Panc1 (cell line): ENCODE measurements at regions not wholly inside any gene's neighbourhood (a gene's known extent, or its start where the extent isn't known, plus 50 kb on each side); places are given as distances from the start of the nearest gene placed in this dataset.
A peak's percentile ranks its signal among the peaks of the same experiment; 100 is the strongest.

Source experiments
- ATAC-seq: fragments of 200-7000 bp; cut with Tn5 transposase; 2 replicates; pipeline ENCODE4 v1.9.1; 2020; ENCODE audit warnings: mild to moderate bottlenecking, moderate library complexity
- BruUV-seq: library from RNA; stranded (reverse); fragments of 400-500 nt; replicated peaks from 2 replicates; lab custom pipeline; 2021; lab: Mats Ljungman, UMichigan
- CTCF ChIA-PET: fragments of 300-600 bp; sonication (Branson Sonifier 250); formaldehyde crosslinking; loops from one replicate; lab custom pipeline; 2022; ENCODE audit warnings: antibody characterized with exemption; lab: Charles Lee
- POLR2A ChIA-PET: fragments of 300-600 bp; sonication (Branson Sonifier 250); formaldehyde crosslinking; loops from one replicate; lab custom pipeline; 2022; ENCODE audit warnings: antibody characterized with exemption; lab: Charles Lee
- DNase-seq: peaks from one replicate; pipeline ENCODE4 v3.0.0-alpha.2; 2010; ENCODE audit warnings: low read depth, low spot score
- H3K27ac ChIP-seq: 2 replicates; pipeline ENCODE4 v1.5.1; 2011; ENCODE audit warnings: mild to moderate bottlenecking, low read length, inconsistent platforms
- H3K27me3 ChIP-seq: fragments of 200-500 bp; sonication (Bioruptor generic); 2 replicates; pipeline ENCODE4 v1.6.0; 2014; ENCODE audit warnings: low read length, inconsistent platforms; ENCODE audit not compliant: control insufficient read depth, insufficient read depth
- H3K36me3 ChIP-seq: fragments of 200-500 bp; sonication (Bioruptor generic); 2 replicates; pipeline ENCODE4 v1.5.1; 2014; ENCODE audit warnings: inconsistent platforms, mild to moderate bottlenecking, low read length, moderate library complexity; ENCODE audit not compliant: control insufficient read depth, insufficient read depth
- H3K4me1 ChIP-seq: 2 replicates; pipeline ENCODE4 v1.5.1; 2011; ENCODE audit warnings: inconsistent platforms, mild to moderate bottlenecking, low read length, moderate library complexity; ENCODE audit not compliant: control insufficient read depth, insufficient read depth
- H3K4me3 ChIP-seq, 2 experiments: 2 replicates each; pipeline ENCODE4 v1.5.1; 2011 to 2012; ENCODE audit warnings: low read depth in 2 of 2, low read length in 2 of 2, mild to moderate bottlenecking in 2 of 2, inconsistent platforms in 1 of 2, moderate library complexity in 1 of 2
- H3K9me3 ChIP-seq: fragments of 200-500 bp; sonication (Bioruptor generic); 2 replicates; pipeline ENCODE4 v1.5.1; 2014; ENCODE audit warnings: low read depth, mild to moderate bottlenecking, inconsistent platforms, low read length, moderate library complexity; ENCODE audit not compliant: control insufficient read depth, insufficient read depth
- POLR2AphosphoS5 ChIP-seq: IDR thresholded peaks from 2 replicates; pipeline ENCODE4 v1.6.1; 2012; ENCODE audit warnings: mild to moderate bottlenecking, low read depth, low read length, moderate library complexity
- SIN3A ChIP-seq: IDR thresholded peaks from 2 replicates; pipeline ENCODE4 v1.6.1; 2012; ENCODE audit warnings: low read depth, mild to moderate bottlenecking, low read length, moderate library complexity, borderline replicate concordance; ENCODE audit not compliant: insufficient read depth
- TCF7L2 ChIP-seq: IDR thresholded peaks from 2 replicates; pipeline ENCODE4 v1.6.1; 2011; ENCODE audit warnings: mild to moderate bottlenecking, low read depth, low read length, inconsistent platforms
- in situ Hi-C: cut with HindIII; loops from 2 replicates; pipeline ENCODE4 v1.10.0; 2016; ENCODE audit warnings: low sequenced_read_pairs, low pct_unique_long_range_greater_than_20kb
- intact Hi-C: fragments of 100-400 bp; cut with micrococcal nuclease; formaldehyde crosslinking; loops from one replicate; pipeline ENCODE4 v1.10.0; 2022; ENCODE audit not compliant: unreplicated experiment
- TF ChIP-seq, protein P1 (sequence below), 2 experiments: IDR thresholded peaks; 2 replicates each; pipeline ENCODE4 v1.6.1; 2011 to 2012; ENCODE audit warnings: low read depth in 2 of 2, control low read depth in 1 of 2, low read length in 1 of 2, mild to moderate bottlenecking in 1 of 2, moderate library complexity in 1 of 2; ENCODE audit not compliant: insufficient read depth in 1 of 2
- TF ChIP-seq, protein P2 (sequence below): fragments of 450-650 bp; IDR thresholded peaks from 2 replicates; pipeline ENCODE4 v1.5.1; 2017; ENCODE audit warnings: mild to moderate bottlenecking

DNA sequence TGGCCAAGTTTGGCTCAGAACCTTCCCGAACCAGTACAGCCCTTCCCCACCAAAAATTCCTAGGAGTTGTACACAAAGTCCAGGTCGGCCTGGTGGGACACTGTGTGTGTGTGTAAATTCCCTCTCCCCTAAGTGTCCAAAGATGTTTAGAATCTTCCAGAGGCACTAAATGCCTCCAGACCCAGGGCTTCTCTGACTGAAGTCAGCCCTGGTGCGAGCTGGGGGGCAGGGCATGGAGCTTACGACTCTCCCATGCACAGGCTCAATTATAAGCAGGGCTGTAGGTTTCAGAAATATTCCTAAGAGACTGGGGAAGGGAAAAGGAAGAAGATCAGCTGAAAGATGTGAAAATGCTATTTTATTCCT, 106.9 kb upstream of the ATF7IP start:
- no TSS peak for BruUV-seq
- no peak for DNase-seq
- H3K27ac ChIP-seq: peak overlapping the region; percentile 77
- H3K4me1 ChIP-seq: peaks cover 17% of the 10 kb centered on the region
- no peak overlapping the region for H3K4me3 ChIP-seq
- no peaks in the 10 kb centered on the region for H3K9me3 ChIP-seq
- in situ Hi-C loops (no loop called here), intact Hi-C loops (loop anchor here (10.0 kb wide), 2 partner anchors 106 to 136 kb away; partner anchors contain the start of gene ATF7IP)
- TF ChIP-seq TCF7L2 (no peak), SIN3A (no peak), POLR2AphosphoS5 (no peak)
- TF ChIP-seq, protein P1, sequence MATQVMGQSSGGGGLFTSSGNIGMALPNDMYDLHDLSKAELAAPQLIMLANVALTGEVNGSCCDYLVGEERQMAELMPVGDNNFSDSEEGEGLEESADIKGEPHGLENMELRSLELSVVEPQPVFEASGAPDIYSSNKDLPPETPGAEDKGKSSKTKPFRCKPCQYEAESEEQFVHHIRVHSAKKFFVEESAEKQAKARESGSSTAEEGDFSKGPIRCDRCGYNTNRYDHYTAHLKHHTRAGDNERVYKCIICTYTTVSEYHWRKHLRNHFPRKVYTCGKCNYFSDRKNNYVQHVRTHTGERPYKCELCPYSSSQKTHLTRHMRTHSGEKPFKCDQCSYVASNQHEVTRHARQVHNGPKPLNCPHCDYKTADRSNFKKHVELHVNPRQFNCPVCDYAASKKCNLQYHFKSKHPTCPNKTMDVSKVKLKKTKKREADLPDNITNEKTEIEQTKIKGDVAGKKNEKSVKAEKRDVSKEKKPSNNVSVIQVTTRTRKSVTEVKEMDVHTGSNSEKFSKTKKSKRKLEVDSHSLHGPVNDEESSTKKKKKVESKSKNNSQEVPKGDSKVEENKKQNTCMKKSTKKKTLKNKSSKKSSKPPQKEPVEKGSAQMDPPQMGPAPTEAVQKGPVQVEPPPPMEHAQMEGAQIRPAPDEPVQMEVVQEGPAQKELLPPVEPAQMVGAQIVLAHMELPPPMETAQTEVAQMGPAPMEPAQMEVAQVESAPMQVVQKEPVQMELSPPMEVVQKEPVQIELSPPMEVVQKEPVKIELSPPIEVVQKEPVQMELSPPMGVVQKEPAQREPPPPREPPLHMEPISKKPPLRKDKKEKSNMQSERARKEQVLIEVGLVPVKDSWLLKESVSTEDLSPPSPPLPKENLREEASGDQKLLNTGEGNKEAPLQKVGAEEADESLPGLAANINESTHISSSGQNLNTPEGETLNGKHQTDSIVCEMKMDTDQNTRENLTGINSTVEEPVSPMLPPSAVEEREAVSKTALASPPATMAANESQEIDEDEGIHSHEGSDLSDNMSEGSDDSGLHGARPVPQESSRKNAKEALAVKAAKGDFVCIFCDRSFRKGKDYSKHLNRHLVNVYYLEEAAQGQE (IDR thresholded peaks at IDR 0.05; ENCODE audit: insufficient read depth in 1 of 2, low read depth in 2 of 2, low read length in 1 of 2): no peak
- TF ChIP-seq, protein P2, sequence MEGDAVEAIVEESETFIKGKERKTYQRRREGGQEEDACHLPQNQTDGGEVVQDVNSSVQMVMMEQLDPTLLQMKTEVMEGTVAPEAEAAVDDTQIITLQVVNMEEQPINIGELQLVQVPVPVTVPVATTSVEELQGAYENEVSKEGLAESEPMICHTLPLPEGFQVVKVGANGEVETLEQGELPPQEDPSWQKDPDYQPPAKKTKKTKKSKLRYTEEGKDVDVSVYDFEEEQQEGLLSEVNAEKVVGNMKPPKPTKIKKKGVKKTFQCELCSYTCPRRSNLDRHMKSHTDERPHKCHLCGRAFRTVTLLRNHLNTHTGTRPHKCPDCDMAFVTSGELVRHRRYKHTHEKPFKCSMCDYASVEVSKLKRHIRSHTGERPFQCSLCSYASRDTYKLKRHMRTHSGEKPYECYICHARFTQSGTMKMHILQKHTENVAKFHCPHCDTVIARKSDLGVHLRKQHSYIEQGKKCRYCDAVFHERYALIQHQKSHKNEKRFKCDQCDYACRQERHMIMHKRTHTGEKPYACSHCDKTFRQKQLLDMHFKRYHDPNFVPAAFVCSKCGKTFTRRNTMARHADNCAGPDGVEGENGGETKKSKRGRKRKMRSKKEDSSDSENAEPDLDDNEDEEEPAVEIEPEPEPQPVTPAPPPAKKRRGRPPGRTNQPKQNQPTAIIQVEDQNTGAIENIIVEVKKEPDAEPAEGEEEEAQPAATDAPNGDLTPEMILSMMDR: no peak
- ATAC-seq: no peak
- ChIA-PET POLR2A (no interaction called here), CTCF (no interaction called here)
- H3K27me3 ChIP-seq: no peaks in the 10 kb centered on the region
- H3K36me3 ChIP-seq: no peaks in the 10 kb centered on the region

DNA sequence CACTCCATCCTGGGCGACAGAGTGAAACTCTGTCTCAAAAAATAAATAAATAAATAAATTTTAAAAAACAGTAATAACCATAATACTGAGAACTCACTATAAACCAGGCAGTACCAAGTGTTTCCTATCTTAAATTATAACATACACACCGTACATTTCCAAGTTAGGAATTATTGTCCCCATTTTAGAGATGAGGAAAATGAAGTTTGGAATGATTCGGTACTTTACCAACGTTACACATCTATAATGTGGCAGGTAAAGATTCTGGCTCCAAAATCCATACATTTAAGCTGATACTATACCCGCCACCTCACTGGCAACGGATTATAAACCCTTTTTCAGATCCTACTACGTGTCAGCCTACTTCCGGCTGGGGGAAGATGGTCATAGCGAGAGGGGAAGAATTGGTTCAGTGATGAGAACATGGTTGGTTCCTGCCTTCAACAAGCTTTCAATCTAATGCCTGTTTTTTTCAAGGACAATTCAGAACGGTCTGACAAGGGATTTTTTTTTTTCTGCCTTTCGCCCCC, 105.9 kb upstream of the ATF7IP start:
- peaks cover 17% of the 10 kb centered on the region for H3K4me1 ChIP-seq
- CTCF ChIA-PET: no interaction called here

More for the DNA sequence above, 105.9 kb upstream of the ATF7IP start:
- TF ChIP-seq TCF7L2 (no peak), SIN3A (no peak), POLR2AphosphoS5 (no peak)
- TF ChIP-seq, protein P2: no peak
- TF ChIP-seq, protein P1 (IDR thresholded peaks at IDR 0.05; ENCODE audit: insufficient read depth in 1 of 2, low read depth in 2 of 2, low read length in 1 of 2): no peak
- in situ Hi-C loops: no loop called here
- Histone ChIP-seq H3K9me3 (no peaks in the 10 kb centered on the region), H3K27ac (no peak overlapping the region; the same call in 1 of the 2 replicates), H3K4me3 (no peak overlapping the region), H3K27me3 (no peaks in the 10 kb centered on the region), H3K36me3 (no peaks in the 10 kb centered on the region)
- intact Hi-C loops: loop anchor here (10.0 kb wide), 2 partner anchors 105 to 135 kb away; partner anchors contain the start of gene ATF7IP
- no TSS peak for BruUV-seq
- DNase-seq (no peak), ATAC-seq (no peak)
- POLR2A ChIA-PET: no interaction called here
